ENCODE measurements at regions not wholly inside any gene's neighbourhood (a gene's known extent, or its start where the extent isn't known, plus 50 kb on each side); places are given as distances from the start of the nearest gene placed in this dataset.

DNA sequence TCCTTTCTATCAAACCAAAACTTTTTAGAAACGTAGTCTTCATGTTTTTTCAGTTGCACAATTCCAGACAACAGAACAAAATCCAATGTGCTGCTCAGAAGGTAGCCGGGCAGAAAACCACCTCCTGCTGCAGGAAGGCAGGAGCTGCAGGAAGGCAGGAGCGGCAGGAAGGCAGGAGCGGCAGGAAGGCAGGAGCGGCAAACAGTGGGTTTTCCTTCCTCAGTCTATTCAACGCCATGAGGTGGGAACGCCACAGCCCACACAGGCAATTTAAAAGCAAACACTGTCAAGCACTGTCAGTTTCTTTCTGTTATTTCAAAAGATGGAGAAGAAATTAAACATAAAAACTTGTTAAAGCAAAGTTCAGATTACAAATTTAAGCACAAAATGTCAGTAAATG, 601.2 kb upstream of the SALL3 start:
- TF ChIP-seq, protein P1, sequence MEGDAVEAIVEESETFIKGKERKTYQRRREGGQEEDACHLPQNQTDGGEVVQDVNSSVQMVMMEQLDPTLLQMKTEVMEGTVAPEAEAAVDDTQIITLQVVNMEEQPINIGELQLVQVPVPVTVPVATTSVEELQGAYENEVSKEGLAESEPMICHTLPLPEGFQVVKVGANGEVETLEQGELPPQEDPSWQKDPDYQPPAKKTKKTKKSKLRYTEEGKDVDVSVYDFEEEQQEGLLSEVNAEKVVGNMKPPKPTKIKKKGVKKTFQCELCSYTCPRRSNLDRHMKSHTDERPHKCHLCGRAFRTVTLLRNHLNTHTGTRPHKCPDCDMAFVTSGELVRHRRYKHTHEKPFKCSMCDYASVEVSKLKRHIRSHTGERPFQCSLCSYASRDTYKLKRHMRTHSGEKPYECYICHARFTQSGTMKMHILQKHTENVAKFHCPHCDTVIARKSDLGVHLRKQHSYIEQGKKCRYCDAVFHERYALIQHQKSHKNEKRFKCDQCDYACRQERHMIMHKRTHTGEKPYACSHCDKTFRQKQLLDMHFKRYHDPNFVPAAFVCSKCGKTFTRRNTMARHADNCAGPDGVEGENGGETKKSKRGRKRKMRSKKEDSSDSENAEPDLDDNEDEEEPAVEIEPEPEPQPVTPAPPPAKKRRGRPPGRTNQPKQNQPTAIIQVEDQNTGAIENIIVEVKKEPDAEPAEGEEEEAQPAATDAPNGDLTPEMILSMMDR (optimal IDR thresholded peaks at IDR 0.05 in 1 of 3, IDR thresholded peaks at IDR 0.05 in 1 of 3, conservative IDR thresholded peaks at IDR 0.05 in 1 of 3; ENCODE audit: extremely low read depth in 1 of 3, insufficient read depth in 2 of 3, low read length in 3 of 3), result no peak
- TF ChIP-seq EZH2 (IDR thresholded peaks at IDR 0.05; ENCODE audit: low read length), result no peak

Measured in keratinocyte (primary cell).